Cardiac muscle cell (in vitro differentiated cells and primary cell): ENCODE measurements at regions not wholly inside any gene's neighbourhood (a gene's known extent, or its start where the extent isn't known, plus 50 kb on each side); places are given as distances from the start of the nearest gene placed in this dataset.

Source experiments
- DNase-seq, 2 donors: peaks; one replicate each; pipeline versions ENCODE4 v3.0.0 to v3.0.0-alpha.2; 2010 to 2017; ENCODE audit warnings: low read depth in 1 of 2, low spot score in 1 of 2
- H3K27ac ChIP-seq: fragments of 200-600 bp; sonication (generic); 2 replicates; pipeline ENCODE4 v1.5.1; 2016
- H3K27me3 ChIP-seq: fragments of 200-600 bp; sonication (generic); 2 replicates; pipeline ENCODE4 v1.6.0; 2016; ENCODE audit warnings: control low read depth
- H3K36me3 ChIP-seq: fragments of 200-600 bp; sonication (generic); 2 replicates; pipeline ENCODE4 v1.5.1; 2016; ENCODE audit warnings: control low read depth
- H3K4me1 ChIP-seq: fragments of 200-600 bp; sonication (generic); 2 replicates; pipeline ENCODE4 v1.8.1; 2017; ENCODE audit warnings: low read depth, mild to moderate bottlenecking, mixed run types
- H3K4me3 ChIP-seq: fragments of 200-600 bp; sonication (generic); 2 replicates; pipeline ENCODE4 v1.5.1; 2016; ENCODE audit warnings: mild to moderate bottlenecking
- H3K9me3 ChIP-seq: fragments of 200-600 bp; sonication (generic); 2 replicates; pipeline ENCODE4 v1.5.1; 2017; ENCODE audit warnings: low read depth, mild to moderate bottlenecking, control low read depth
- CTCF ChIP-seq: IDR thresholded peaks from 2 replicates; pipeline ENCODE4 v1.5.1; 2012; ENCODE audit warnings: low read depth, mild to moderate bottlenecking, low read length

GRCh38 chr20:12916699-12917098, 92.1 kb upstream of the SPTLC3 start:
- no peaks in the 10 kb centered on the region for H3K36me3 ChIP-seq
- no peaks in the 10 kb centered on the region for H3K27me3 ChIP-seq
- H3K9me3 ChIP-seq, result no peaks in the 10 kb centered on the region
- no peak overlapping the region for H3K27ac ChIP-seq
- no peak for DNase-seq
- TF ChIP-seq CTCF, result no peak
- peaks cover 15% of the 10 kb centered on the region for H3K4me1 ChIP-seq
- H3K4me3 ChIP-seq, result no peak overlapping the region

- H3K27ac ChIP-seq, result no peak overlapping the region
- no peaks in the 10 kb centered on the region for H3K9me3 ChIP-seq
- H3K4me3 ChIP-seq, result no peak overlapping the region
- no peak for TF ChIP-seq CTCF
- no peaks in the 10 kb centered on the region for H3K27me3 ChIP-seq
- H3K36me3 ChIP-seq, result no peaks in the 10 kb centered on the region
- DNase-seq, result no peak
- H3K4me1 ChIP-seq, result peaks cover 42% of the 10 kb centered on the region
These were observed 84.6 kb upstream of the SPTLC3 start for GRCh38 chr20:12924126-12924525.

GRCh38 chr20:12925210-12925755, 83.5 kb upstream of the SPTLC3 start:
- no peaks in the 10 kb centered on the region for H3K9me3 ChIP-seq
- H3K27me3 ChIP-seq, result no peaks in the 10 kb centered on the region
- no peaks in the 10 kb centered on the region for H3K36me3 ChIP-seq
- peak; percentile 82 to 89 for DNase-seq
- no peak overlapping the region for H3K4me3 ChIP-seq
- peak overlapping the region; percentile 89 for H3K27ac ChIP-seq
- peak; percentile 96 for TF ChIP-seq CTCF
- H3K4me1 ChIP-seq, result peaks cover 51% of the 10 kb centered on the region

GRCh38 chr20:12925863-12926793, 82.6 kb upstream of the SPTLC3 start:
- no peak for TF ChIP-seq CTCF
- Histone ChIP-seq H3K27ac (peak overlapping the region; percentile 89), H3K4me1 (peaks cover 51% of the 10 kb centered on the region), H3K27me3 (no peaks in the 10 kb centered on the region), H3K9me3 (no peaks in the 10 kb centered on the region), H3K36me3 (no peaks in the 10 kb centered on the region), H3K4me3 (no peak overlapping the region)
- peak in 1 of 2 donors; percentile 37 for DNase-seq

GRCh38 chr20:12927489-12927888, 81.3 kb upstream of the SPTLC3 start:
- DNase-seq, result peak in 1 of 2 donors; percentile 4
- H3K27ac ChIP-seq, result peak overlapping the region; percentile 89
- TF ChIP-seq CTCF, result no peak

More at GRCh38 chr20:12927489-12927888, 81.3 kb upstream of the SPTLC3 start:
- Histone ChIP-seq H3K36me3 (no peaks in the 10 kb centered on the region), H3K4me3 (no peak overlapping the region), H3K9me3 (no peaks in the 10 kb centered on the region), H3K4me1 (peaks cover 51% of the 10 kb centered on the region), H3K27me3 (no peaks in the 10 kb centered on the region)
